ENCODE measurements at regions not wholly inside any gene's neighbourhood (a gene's known extent, or its start where the extent isn't known, plus 50 kb on each side); places are given as distances from the start of the nearest gene placed in this dataset.
"Not testable (repeated sequence)": the region's sequence is repeated elsewhere in the genome, so short reads cannot be mapped to it uniquely, and the experiment has no call there.

DNA sequence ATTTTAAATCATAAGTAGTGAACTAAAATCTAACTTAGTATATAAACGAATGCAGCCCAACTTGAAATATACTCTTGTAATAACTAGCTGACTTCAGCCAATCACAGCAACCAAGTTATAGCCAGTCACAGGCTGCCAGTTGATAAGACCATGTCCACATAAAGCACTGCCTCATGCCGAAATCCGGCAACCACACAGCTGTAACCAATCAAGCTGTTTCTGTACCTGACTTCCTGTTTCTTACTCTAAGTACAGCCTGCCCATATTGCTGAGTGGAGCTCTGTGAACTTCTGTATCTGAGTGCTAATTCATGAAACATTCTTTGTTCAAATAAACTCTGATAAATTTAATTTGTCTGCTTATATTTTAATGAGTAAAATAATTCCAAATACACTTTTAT lies 805.3 kb upstream of the EPHA5 start:
- DNase-seq = no peak
- H3K9ac ChIP-seq (ENCODE audit: insufficient read depth in 1 of 2, low read length in 2 of 2) = no peak overlapping the region
- no peaks in the 10 kb centered on the region for H3K4me1 ChIP-seq (ENCODE audit: control insufficient read depth in 5 of 5, insufficient read depth in 5 of 5, low read length in 5 of 5)
- H3K36me3 ChIP-seq (ENCODE audit: control insufficient read depth in 4 of 4, insufficient read depth in 4 of 4, low read length in 4 of 4) = no peaks in the 10 kb centered on the region
- 61% methylated on average over 3 of the region's 3 CpGs for WGBS, 2 donors
- peaks cover 0 to 7% (median 3%) of the 10 kb centered on the region in 4 donors for H3K9me3 ChIP-seq (ENCODE audit: control insufficient read depth in 4 of 4, insufficient read depth in 3 of 4, low read length in 3 of 4)
- H3K4me3 ChIP-seq = no peak overlapping the region
- H3K27me3 ChIP-seq (ENCODE audit: control insufficient read depth in 3 of 3, insufficient read depth in 3 of 3, low read length in 2 of 3) = no peaks in the 10 kb centered on the region
- no peak overlapping the region for H3K27ac ChIP-seq (ENCODE audit: low read depth in 1 of 2, low read length in 1 of 2)
- TF ChIP-seq, protein P1, sequence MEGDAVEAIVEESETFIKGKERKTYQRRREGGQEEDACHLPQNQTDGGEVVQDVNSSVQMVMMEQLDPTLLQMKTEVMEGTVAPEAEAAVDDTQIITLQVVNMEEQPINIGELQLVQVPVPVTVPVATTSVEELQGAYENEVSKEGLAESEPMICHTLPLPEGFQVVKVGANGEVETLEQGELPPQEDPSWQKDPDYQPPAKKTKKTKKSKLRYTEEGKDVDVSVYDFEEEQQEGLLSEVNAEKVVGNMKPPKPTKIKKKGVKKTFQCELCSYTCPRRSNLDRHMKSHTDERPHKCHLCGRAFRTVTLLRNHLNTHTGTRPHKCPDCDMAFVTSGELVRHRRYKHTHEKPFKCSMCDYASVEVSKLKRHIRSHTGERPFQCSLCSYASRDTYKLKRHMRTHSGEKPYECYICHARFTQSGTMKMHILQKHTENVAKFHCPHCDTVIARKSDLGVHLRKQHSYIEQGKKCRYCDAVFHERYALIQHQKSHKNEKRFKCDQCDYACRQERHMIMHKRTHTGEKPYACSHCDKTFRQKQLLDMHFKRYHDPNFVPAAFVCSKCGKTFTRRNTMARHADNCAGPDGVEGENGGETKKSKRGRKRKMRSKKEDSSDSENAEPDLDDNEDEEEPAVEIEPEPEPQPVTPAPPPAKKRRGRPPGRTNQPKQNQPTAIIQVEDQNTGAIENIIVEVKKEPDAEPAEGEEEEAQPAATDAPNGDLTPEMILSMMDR (IDR thresholded peaks at IDR 0.05; ENCODE audit: control extremely low read depth, extremely low read depth) = no peak
- no peak for ATAC-seq (ENCODE audit: insufficient read depth, low FRiP score)

DNA sequence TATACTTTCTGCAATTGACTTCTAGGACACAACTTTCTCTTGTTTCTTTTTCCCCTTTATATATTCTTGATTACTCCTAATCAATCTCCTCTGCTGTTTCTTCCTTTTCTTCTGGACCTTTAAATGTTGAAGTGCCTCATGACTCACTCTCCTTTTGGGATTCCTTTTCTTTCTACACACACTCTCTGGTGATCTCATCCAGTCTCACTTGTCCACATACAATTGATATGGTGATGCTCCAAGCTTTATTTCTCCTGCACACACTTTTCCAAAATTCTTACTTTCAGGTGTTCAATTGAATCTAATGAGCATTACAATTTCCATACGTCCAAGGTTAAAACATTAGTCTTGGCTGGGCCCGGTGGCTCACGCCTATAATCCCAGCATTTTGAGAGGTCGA lies 794.8 kb upstream of the EPHA5 start:
- TF ChIP-seq, protein P1 (IDR thresholded peaks at IDR 0.05; ENCODE audit: control extremely low read depth, extremely low read depth) = no peak
- ATAC-seq (ENCODE audit: insufficient read depth, low FRiP score) (no peak), DNase-seq (no peak)
- Histone ChIP-seq H3K27me3 (ENCODE audit: control insufficient read depth in 3 of 3, insufficient read depth in 3 of 3, low read length in 2 of 3) (no peaks in the 10 kb centered on the region), H3K9ac (ENCODE audit: insufficient read depth in 1 of 2, low read length in 2 of 2) (no peak overlapping the region), H3K27ac (ENCODE audit: low read depth in 1 of 2, low read length in 1 of 2) (no peak overlapping the region), H3K4me3 (no peak overlapping the region), H3K9me3 (ENCODE audit: control insufficient read depth in 4 of 4, insufficient read depth in 3 of 4, low read length in 3 of 4) (peaks cover 0 to 7% (median 0%) of the 10 kb centered on the region in 4 donors), H3K4me1 (ENCODE audit: control insufficient read depth in 5 of 5, insufficient read depth in 5 of 5, low read length in 5 of 5) (no peaks in the 10 kb centered on the region), H3K36me3 (ENCODE audit: control insufficient read depth in 4 of 4, insufficient read depth in 4 of 4, low read length in 4 of 4) (no peaks in the 10 kb centered on the region)
- 87 to 89% methylated on average over 4 of the region's 4 CpGs for WGBS, 2 donors

DNA sequence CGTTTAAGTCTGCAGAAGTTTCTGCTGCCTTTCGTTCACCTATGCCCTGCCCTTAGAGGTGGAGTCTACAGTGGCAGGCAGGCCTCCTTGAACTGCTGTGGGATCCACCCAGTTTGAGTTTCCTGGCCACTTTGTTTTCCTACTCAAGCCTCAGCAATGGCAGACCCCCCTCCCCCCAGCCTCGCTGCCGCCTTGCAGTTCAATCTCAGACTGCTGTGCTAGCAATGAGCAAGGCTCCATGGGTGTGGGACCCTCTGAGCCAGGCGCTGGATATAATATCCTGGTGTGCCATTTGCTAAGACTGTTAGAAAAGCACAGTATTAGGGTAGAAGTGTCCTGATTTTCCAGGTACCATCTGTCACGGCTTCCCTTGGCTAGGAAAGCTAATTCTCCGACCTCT lies 792.6 kb upstream of the EPHA5 start:
- H3K36me3 ChIP-seq (ENCODE audit: control insufficient read depth in 4 of 4, insufficient read depth in 4 of 4, low read length in 4 of 4); H3K9me3 ChIP-seq (ENCODE audit: control insufficient read depth in 4 of 4, insufficient read depth in 3 of 4, low read length in 3 of 4); H3K27ac ChIP-seq (ENCODE audit: low read depth in 1 of 2, low read length in 1 of 2); ATAC-seq (ENCODE audit: insufficient read depth, low FRiP score); DNase-seq; H3K4me3 ChIP-seq; H3K27me3 ChIP-seq (ENCODE audit: control insufficient read depth in 3 of 3, insufficient read depth in 3 of 3, low read length in 2 of 3); H3K4me1 ChIP-seq (ENCODE audit: control insufficient read depth in 5 of 5, insufficient read depth in 5 of 5, low read length in 5 of 5); H3K9ac ChIP-seq (ENCODE audit: insufficient read depth in 1 of 2, low read length in 2 of 2): not testable (repeated sequence)
- WGBS, 2 donors = 66 to 77% methylated on average over 7 of the region's 7 CpGs

DNA sequence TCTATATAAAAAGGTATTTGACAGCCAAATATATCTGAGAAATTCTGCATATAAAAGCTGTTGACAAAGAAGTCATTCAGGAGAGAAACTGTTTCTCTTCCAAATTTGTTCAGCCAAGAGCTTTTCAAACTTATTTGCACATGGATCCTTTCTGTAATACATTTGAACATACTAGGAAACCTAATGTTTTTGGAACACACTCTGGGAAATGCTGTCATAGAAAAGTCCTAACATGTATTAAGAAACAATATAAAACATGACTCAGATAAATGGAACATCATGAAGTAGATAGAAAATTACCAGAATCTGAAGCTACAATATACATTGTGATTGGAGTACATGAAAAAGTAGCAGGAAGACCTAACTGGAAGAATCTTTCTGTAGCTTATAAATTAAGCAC lies 781.5 kb upstream of the EPHA5 start:
- Histone ChIP-seq H3K4me3 (no peak overlapping the region), H3K27ac (ENCODE audit: low read depth in 1 of 2, low read length in 1 of 2) (no peak overlapping the region), H3K4me1 (ENCODE audit: control insufficient read depth in 5 of 5, insufficient read depth in 5 of 5, low read length in 5 of 5) (no peaks in the 10 kb centered on the region), H3K9me3 (ENCODE audit: control insufficient read depth in 4 of 4, insufficient read depth in 3 of 4, low read length in 3 of 4) (no peaks in the 10 kb centered on the region), H3K27me3 (ENCODE audit: control insufficient read depth in 3 of 3, insufficient read depth in 3 of 3, low read length in 2 of 3) (no peaks in the 10 kb centered on the region), H3K36me3 (ENCODE audit: control insufficient read depth in 4 of 4, insufficient read depth in 4 of 4, low read length in 4 of 4) (no peaks in the 10 kb centered on the region), H3K9ac (ENCODE audit: insufficient read depth in 1 of 2, low read length in 2 of 2) (no peak overlapping the region)
- DNase-seq (no peak), ATAC-seq (ENCODE audit: insufficient read depth, low FRiP score) (no peak)
- TF ChIP-seq, protein P1 (IDR thresholded peaks at IDR 0.05; ENCODE audit: control extremely low read depth, extremely low read depth) = no peak

Data from lung (tissue), 11 donors.